ENCODE measurements at regions not wholly inside any gene's neighbourhood (a gene's known extent, or its start where the extent isn't known, plus 50 kb on each side); places are given as distances from the start of the nearest gene placed in this dataset.

GRCh38 chr15:58342508-58342907, 89.3 kb upstream of the LIPC start:
- Histone ChIP-seq H3K9ac (ENCODE audit: low read length) (no peak overlapping the region), H3K9me3 (ENCODE audit: low read length) (no peaks in the 10 kb centered on the region)

GRCh38 chr15:58344213-58345070, 87.3 kb upstream of the LIPC start:
- H3K4me3 ChIP-seq (ENCODE audit: low read depth, low read length, poor library complexity, severe bottlenecking): no peak overlapping the region
- H3K9me3 ChIP-seq (ENCODE audit: low read length): no peaks in the 10 kb centered on the region
- no peak overlapping the region for H3K4me2 ChIP-seq (ENCODE audit: low read length)
- H3K9ac ChIP-seq (ENCODE audit: low read length): no peak overlapping the region
- no peaks in the 10 kb centered on the region for H3K36me3 ChIP-seq (ENCODE audit: insufficient read depth, low read length)
- no peak overlapping the region for H3K27ac ChIP-seq (ENCODE audit: low read depth, low read length, poor library complexity, severe bottlenecking)
- H3F3A ChIP-seq (ENCODE audit: insufficient read depth, low read length): no peaks in the 10 kb centered on the region
- H3K9me2 ChIP-seq (ENCODE audit: low read depth, low read length): no peaks in the 10 kb centered on the region
- TF ChIP-seq EZH2 (IDR thresholded peaks at IDR 0.05; ENCODE audit: borderline replicate concordance, low read length) (no peak), CTCF (IDR thresholded peaks at IDR 0.05; ENCODE audit: low read length) (no peak)
- no peaks in the 10 kb centered on the region for H3K27me3 ChIP-seq (ENCODE audit: insufficient read depth, low read length)
- no peak overlapping the region for H2AFZ ChIP-seq (ENCODE audit: low read length)
- H3K4me1 ChIP-seq (ENCODE audit: insufficient read depth, low read length, severe bottlenecking): no peaks in the 10 kb centered on the region
- no peaks in the 10 kb centered on the region for H4K20me1 ChIP-seq (ENCODE audit: insufficient read depth, low read length)
- no peaks in the 10 kb centered on the region for H3K79me2 ChIP-seq (ENCODE audit: insufficient read depth, low read length)

More at GRCh38 chr15:58342508-58342907, 89.3 kb upstream of the LIPC start:
- TF ChIP-seq CTCF (IDR thresholded peaks at IDR 0.05; ENCODE audit: low read length): no peak
- no peaks in the 10 kb centered on the region for H3K9me2 ChIP-seq (ENCODE audit: low read depth, low read length)
- H3K27ac ChIP-seq (ENCODE audit: low read depth, low read length, poor library complexity, severe bottlenecking): no peak overlapping the region
- no peaks in the 10 kb centered on the region for H3K79me2 ChIP-seq (ENCODE audit: insufficient read depth, low read length)
- no peaks in the 10 kb centered on the region for H3F3A ChIP-seq (ENCODE audit: insufficient read depth, low read length)
- no peak overlapping the region for H3K4me2 ChIP-seq (ENCODE audit: low read length)
- H3K36me3 ChIP-seq (ENCODE audit: insufficient read depth, low read length): no peaks in the 10 kb centered on the region
- no peaks in the 10 kb centered on the region for H3K27me3 ChIP-seq (ENCODE audit: insufficient read depth, low read length)
- no peaks in the 10 kb centered on the region for H3K4me1 ChIP-seq (ENCODE audit: insufficient read depth, low read length, severe bottlenecking)
- H3K4me3 ChIP-seq (ENCODE audit: low read depth, low read length, poor library complexity, severe bottlenecking): no peak overlapping the region
- H2AFZ ChIP-seq (ENCODE audit: low read length): no peak overlapping the region
- no peaks in the 10 kb centered on the region for H4K20me1 ChIP-seq (ENCODE audit: insufficient read depth, low read length)

GRCh38 chr15:58346361-58346760, 85.4 kb upstream of the LIPC start:
- Histone ChIP-seq H3K27me3 (ENCODE audit: insufficient read depth, low read length) (no peaks in the 10 kb centered on the region), H3F3A (ENCODE audit: insufficient read depth, low read length) (no peaks in the 10 kb centered on the region), H3K4me3 (ENCODE audit: low read depth, low read length, poor library complexity, severe bottlenecking) (no peak overlapping the region), H3K4me2 (ENCODE audit: low read length) (no peak overlapping the region), H3K4me1 (ENCODE audit: insufficient read depth, low read length, severe bottlenecking) (peaks cover 9% of the 10 kb centered on the region), H2AFZ (ENCODE audit: low read length) (no peak overlapping the region), H3K79me2 (ENCODE audit: insufficient read depth, low read length) (no peaks in the 10 kb centered on the region), H3K36me3 (ENCODE audit: insufficient read depth, low read length) (no peaks in the 10 kb centered on the region), H3K9me2 (ENCODE audit: low read depth, low read length) (no peaks in the 10 kb centered on the region), H3K27ac (ENCODE audit: low read depth, low read length, poor library complexity, severe bottlenecking) (no peak overlapping the region), H3K9me3 (ENCODE audit: low read length) (no peaks in the 10 kb centered on the region), H3K9ac (ENCODE audit: low read length) (no peak overlapping the region), H4K20me1 (ENCODE audit: insufficient read depth, low read length) (no peaks in the 10 kb centered on the region)
- no peak for TF ChIP-seq EZH2 (IDR thresholded peaks at IDR 0.05; ENCODE audit: borderline replicate concordance, low read length)
- no peak for TF ChIP-seq CTCF (IDR thresholded peaks at IDR 0.05; ENCODE audit: low read length)
